SJCRH30 (cell line): ENCODE measurements at regions not wholly inside any gene's neighbourhood (a gene's known extent, or its start where the extent isn't known, plus 50 kb on each side); places are given as distances from the start of the nearest gene placed in this dataset.

ENCODE experiments used
- DNase-seq, 2 experiments: peaks; one replicate each; pipeline ENCODE4 v3.0.0-alpha.2; 2015 to 2020
- H3K27ac ChIP-seq: fragments of 250-450 bp; sonication (Bioruptor Pico); 2 replicates; pipeline ENCODE4 v1.5.1; 2020; ENCODE audit warnings: mild to moderate bottlenecking, moderate library complexity
- H3K27me3 ChIP-seq: fragments of 250-450 bp; sonication (Bioruptor Pico); 2 replicates; pipeline ENCODE4 v1.5.1; 2020; ENCODE audit warnings: mild to moderate bottlenecking, moderate library complexity
- H3K36me3 ChIP-seq: fragments of 250-450 bp; sonication (Bioruptor Pico); 2 replicates; pipeline ENCODE4 v1.5.1; 2020; ENCODE audit warnings: mild to moderate bottlenecking, moderate library complexity
- H3K4me1 ChIP-seq: fragments of 250-450 bp; sonication (Bioruptor Pico); 2 replicates; pipeline ENCODE4 v1.5.1; 2020; ENCODE audit warnings: mild to moderate bottlenecking, moderate library complexity
- H3K4me3 ChIP-seq: fragments of 250-450 bp; sonication (Bioruptor Pico); 2 replicates; pipeline ENCODE4 v1.5.1; 2020; ENCODE audit warnings: mild to moderate bottlenecking, moderate library complexity
- H3K9me3 ChIP-seq: fragments of 250-450 bp; sonication (Bioruptor Pico); replicated peaks from 2 replicates; pipeline ENCODE4 v1.5.1; 2020; ENCODE audit warnings: mild to moderate bottlenecking, moderate library complexity

DNA sequence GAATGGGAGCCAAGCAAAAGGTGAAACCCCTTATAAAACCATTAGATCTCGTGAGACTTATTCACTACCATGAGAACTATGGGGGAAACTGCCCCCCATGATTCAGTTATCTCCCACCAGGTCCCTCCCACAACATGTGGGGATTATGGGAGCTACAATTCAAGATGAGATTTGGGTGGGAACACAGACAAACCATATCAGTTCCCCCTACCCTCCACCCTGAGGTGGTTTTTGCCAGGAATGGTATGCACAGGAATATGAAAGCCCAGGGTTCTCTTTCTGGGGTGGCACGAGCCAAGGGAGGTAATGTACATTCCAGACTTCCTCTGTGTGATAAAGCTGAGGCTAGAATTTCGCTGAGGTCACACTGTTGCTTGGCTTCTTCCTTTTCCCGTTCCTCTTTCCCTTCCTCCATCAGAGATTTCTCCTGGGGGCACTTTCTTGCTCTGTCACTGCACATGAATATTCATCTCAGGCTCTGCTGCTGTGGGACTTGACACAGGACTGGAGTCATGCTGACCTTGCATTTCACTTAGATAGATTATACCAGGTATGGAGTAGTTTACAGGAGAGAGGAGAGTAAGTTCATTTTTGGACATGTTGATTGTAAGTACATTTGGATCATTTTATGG, 347.0 kb upstream of the MTPN start:
- no peak overlapping the region for H3K27ac ChIP-seq
- H3K4me1 ChIP-seq, result no peaks in the 10 kb centered on the region
- no peaks in the 10 kb centered on the region for H3K27me3 ChIP-seq
- no peaks in the 10 kb centered on the region for H3K36me3 ChIP-seq
- DNase-seq, result no peak
- no peaks in the 10 kb centered on the region for H3K9me3 ChIP-seq
- H3K4me3 ChIP-seq, result no peak overlapping the region

DNA sequence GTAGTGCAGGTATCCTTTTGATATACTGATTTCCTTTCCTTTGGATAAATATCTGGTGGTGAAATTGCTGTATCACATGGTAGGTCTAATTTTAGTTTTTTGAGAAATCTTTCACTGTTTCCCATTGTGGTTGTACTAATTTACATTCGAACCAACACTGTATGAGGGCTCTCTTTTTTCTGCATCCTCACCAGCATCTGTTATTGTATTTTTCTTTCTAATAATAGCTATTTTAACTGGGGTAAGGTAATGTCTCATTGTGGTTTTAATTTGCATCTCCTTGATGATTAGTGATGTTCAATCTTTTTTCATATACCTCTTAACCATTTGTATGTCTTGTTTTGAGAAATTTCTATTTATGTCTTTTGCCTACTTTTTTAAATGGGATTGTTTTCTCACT, 335.4 kb upstream of the MTPN start:
- no peak overlapping the region for H3K4me3 ChIP-seq
- DNase-seq, result no peak

DNA sequence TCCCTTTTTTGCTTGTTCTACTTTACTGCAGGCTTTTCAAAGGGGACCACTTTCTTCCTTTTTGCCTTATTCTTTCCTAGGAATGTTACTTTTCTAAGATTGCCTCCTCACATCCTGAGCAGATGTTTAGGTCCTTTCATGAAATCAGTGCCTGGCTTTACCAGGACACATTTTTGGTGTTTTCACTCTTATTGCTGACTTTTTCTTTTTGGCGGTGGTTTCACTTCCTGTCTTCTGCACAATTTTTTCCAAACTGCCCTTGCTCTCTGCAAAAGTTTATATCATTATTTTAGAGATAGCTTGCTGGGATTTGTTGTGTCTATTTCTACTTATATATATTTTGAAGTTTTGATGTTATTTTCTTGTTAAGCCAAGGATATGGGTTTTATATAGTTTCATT, 332.2 kb upstream of the MTPN start:
- no peak for DNase-seq
- H3K36me3 ChIP-seq, result no peaks in the 10 kb centered on the region
- H3K27ac ChIP-seq, result no peak overlapping the region
- no peaks in the 10 kb centered on the region for H3K27me3 ChIP-seq
- H3K4me3 ChIP-seq, result no peak overlapping the region
- H3K9me3 ChIP-seq, result no peaks in the 10 kb centered on the region
- H3K4me1 ChIP-seq, result no peaks in the 10 kb centered on the region

More for the DNA sequence above, 335.4 kb upstream of the MTPN start:
- no peak overlapping the region for H3K27ac ChIP-seq
- no peaks in the 10 kb centered on the region for H3K9me3 ChIP-seq
- H3K27me3 ChIP-seq, result no peaks in the 10 kb centered on the region
- no peaks in the 10 kb centered on the region for H3K4me1 ChIP-seq
- H3K36me3 ChIP-seq, result no peaks in the 10 kb centered on the region

DNA sequence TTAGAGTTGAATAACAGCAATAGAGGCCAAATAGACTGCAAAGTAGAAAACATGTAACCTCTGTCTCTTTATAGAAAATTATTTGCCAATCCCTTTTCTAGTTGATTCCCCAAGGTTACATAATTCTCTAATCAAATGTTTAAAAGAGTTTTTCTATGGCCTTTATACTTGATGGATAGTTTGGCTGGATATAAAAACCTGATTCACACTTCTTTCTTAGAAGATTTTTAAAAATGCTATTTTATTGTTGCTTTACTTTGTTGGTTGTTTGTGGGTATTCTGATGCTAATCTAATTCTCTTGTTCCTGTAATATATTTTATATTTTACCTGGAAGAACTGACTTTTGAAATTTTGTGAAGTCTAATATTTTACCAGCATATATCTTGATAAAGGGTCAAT, 331.1 kb upstream of the MTPN start:
- H3K4me3 ChIP-seq, result no peak overlapping the region

DNA sequence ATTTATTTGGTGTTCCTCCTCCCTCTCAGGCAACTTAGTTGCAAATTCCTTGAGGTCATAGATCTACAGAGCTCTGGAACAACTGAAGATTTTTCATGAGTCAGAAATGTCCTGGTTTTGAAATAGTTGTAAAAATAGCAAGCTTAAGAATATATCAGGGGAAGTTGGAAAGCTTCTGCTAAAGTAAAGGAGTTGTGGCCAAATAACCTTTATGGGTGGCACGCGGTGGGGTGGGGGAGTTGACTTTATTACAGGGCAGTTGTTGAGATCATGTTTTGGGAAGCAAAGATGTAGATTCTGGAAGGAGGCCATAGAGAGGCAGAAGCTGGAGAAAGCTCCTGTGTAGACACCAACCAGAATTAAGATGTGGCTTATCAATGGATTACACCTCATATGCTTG, 326.0 kb upstream of the MTPN start:
- DNase-seq, result no peak
- H3K9me3 ChIP-seq, result no peaks in the 10 kb centered on the region
- H3K27me3 ChIP-seq, result no peaks in the 10 kb centered on the region
- H3K4me1 ChIP-seq, result no peaks in the 10 kb centered on the region
- H3K36me3 ChIP-seq, result no peaks in the 10 kb centered on the region
- no peak overlapping the region for H3K4me3 ChIP-seq
- H3K27ac ChIP-seq, result no peak overlapping the region

More for the DNA sequence above, 331.1 kb upstream of the MTPN start:
- H3K9me3 ChIP-seq, result no peaks in the 10 kb centered on the region
- no peak overlapping the region for H3K27ac ChIP-seq
- no peaks in the 10 kb centered on the region for H3K27me3 ChIP-seq
- H3K4me1 ChIP-seq, result no peaks in the 10 kb centered on the region
- DNase-seq, result no peak
- H3K36me3 ChIP-seq, result no peaks in the 10 kb centered on the region

DNA sequence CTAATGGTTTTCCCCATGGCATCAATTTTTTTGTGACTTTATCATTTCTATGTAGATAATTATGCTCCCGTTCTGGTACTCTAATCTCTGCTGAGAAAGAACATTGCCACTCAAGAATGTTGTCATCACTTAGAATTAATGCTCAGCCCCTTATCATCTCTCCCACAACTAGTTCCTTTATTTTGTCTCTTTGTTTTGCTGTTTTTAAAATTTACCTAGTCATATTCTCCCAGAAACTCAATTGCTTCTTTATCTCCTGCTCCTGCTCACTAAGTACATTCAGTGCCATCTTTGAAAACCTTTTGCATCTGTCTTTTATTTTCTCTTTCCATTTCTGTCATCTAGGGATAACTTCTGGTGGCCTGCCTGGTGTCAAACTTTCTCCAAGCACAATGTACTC, 324.9 kb upstream of the MTPN start:
- DNase-seq, result no peak
- Histone ChIP-seq H3K27ac (no peak overlapping the region), H3K36me3 (no peaks in the 10 kb centered on the region), H3K9me3 (no peaks in the 10 kb centered on the region), H3K4me1 (no peaks in the 10 kb centered on the region), H3K4me3 (no peak overlapping the region), H3K27me3 (no peaks in the 10 kb centered on the region)

DNA sequence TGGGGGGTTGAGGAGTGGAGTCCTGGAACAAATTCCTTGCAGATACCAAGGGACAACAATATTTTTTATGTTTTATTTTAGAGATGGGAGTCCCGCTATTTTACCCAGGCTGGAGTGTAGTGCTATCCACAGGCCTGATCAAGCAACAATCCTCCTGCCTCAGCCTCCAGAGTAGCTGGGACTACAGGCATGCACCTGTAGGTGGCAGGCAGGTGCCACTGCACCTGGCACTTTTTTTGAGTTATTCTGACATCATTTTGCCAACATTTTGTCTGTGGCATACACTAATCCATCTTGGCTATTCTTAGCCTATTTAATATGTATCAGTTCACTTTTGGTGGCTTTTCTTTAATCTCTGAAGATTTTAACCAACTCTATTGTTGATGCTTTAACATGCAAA, 317.8 kb upstream of the MTPN start:
- Histone ChIP-seq H3K27me3 (no peaks in the 10 kb centered on the region), H3K4me1 (no peaks in the 10 kb centered on the region), H3K9me3 (no peaks in the 10 kb centered on the region), H3K27ac (no peak overlapping the region), H3K4me3 (no peak overlapping the region), H3K36me3 (no peaks in the 10 kb centered on the region)
- no peak for DNase-seq

DNA sequence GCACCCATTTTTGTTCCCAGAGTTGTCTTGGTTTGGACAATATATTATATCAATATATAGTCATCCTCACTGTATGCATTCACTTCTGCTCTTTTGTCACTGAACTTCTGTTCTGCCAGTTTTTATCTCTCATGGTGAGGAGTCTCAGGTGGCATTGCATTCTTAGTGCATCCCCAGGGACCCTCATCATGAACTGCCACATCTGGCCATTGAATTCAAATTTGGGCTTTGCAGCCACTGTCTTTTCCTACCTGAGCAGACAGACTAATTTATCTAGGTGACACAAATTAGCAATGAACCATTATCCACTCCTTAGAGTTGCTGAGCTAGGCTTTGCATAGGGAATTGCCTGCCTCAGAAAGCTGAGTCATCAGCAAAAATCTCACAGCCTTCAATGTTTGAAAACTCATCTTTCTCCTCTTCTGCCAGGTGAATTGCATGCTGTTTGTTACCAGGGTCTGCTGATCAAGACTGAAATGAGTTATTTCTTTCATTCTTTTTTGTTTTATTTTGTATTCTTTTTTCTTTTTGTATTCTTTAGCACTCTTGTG, 316.8 kb upstream of the MTPN start:
- no peaks in the 10 kb centered on the region for H3K4me1 ChIP-seq
- no peaks in the 10 kb centered on the region for H3K36me3 ChIP-seq
- no peak for DNase-seq
- no peaks in the 10 kb centered on the region for H3K9me3 ChIP-seq
- no peak overlapping the region for H3K4me3 ChIP-seq
- H3K27ac ChIP-seq, result no peak overlapping the region
- H3K27me3 ChIP-seq, result no peaks in the 10 kb centered on the region

DNA sequence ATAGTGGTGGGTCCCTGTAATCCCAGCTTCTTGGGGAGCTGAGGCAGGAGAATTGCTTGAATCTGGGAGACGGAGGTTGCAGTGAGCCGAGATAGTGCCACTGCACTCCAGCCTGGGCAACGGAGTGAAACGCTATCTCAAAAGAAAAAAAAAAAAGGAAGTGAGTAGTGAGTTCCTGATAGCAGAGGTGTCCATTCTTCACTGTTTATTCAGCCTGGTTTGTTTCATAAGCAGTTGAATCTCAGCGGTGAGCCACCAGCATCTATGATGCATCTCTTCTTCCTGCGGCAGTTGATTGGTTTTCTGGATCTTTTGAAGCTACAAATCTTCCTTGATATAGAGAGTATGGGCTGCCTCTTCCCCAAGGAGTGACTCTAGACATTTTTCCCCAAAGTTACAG, 316.1 kb upstream of the MTPN start:
- no peak for DNase-seq
- Histone ChIP-seq H3K27me3 (no peaks in the 10 kb centered on the region), H3K9me3 (no peaks in the 10 kb centered on the region), H3K27ac (no peak overlapping the region), H3K4me1 (no peaks in the 10 kb centered on the region), H3K4me3 (no peak overlapping the region), H3K36me3 (no peaks in the 10 kb centered on the region)

DNA sequence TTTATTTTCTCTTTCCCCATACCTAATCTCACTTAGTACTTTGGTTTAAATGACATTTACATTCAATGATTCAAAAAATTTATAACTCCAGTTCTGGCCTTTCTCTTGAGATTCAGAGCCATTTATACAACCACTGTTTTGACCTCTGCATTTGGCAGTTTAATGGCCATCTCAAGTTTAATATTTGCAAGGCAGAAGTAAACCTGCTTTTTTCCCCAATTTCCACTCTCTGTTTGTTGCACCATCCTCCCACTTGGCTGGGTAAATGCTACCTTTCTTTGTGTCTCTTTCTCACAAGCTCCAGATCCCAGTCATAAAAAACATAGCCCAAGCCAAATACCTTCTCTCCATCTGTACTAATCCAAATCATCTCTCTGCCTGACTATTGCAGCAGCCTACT, 315.2 kb upstream of the MTPN start:
- no peaks in the 10 kb centered on the region for H3K4me1 ChIP-seq
- DNase-seq, result no peak
- H3K4me3 ChIP-seq, result no peak overlapping the region
- no peaks in the 10 kb centered on the region for H3K27me3 ChIP-seq
- no peaks in the 10 kb centered on the region for H3K36me3 ChIP-seq
- H3K27ac ChIP-seq, result no peak overlapping the region
- H3K9me3 ChIP-seq, result no peaks in the 10 kb centered on the region

DNA sequence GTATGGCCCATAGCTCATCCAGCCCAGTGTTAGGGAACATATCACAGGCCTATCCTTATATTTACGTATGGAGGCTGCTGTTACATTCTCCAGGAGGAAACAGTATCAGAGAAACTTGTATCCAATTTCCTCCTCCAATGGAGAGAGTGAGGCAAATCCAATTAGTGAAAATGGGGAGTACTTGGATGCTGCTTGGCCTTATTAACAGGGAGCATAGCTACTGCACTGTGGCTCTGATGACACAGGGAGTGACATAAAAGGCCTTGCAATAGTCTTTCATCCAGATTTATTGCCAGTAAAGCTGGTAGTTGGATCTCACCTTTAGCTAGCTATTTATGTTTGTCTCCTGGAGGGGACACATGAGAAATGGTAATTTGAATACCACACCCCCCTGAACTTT, 313.2 kb upstream of the MTPN start:
- DNase-seq, result no peak
- Histone ChIP-seq H3K4me1 (no peaks in the 10 kb centered on the region), H3K27me3 (no peaks in the 10 kb centered on the region), H3K4me3 (no peak overlapping the region), H3K9me3 (no peaks in the 10 kb centered on the region), H3K36me3 (no peaks in the 10 kb centered on the region), H3K27ac (no peak overlapping the region)

DNA sequence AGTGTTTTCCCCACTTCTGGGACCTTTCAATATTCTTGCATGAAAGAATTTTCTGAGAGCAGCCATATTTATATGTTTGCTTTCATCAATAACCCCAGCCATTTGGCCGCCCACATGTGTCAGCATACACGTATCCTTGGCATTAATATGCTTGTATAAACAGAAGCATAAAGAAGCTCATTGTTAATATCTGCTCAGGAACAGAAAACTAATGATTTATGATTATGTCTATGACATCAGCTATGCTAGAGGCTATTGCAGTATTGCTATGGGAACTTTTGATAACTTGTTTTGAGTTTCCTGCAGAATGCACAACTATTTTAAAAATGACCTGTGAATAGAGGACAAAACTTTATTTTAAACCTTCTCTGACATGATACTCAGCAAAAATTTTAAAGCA, 300.9 kb upstream of the MTPN start:
- no peak overlapping the region for H3K27ac ChIP-seq
- H3K27me3 ChIP-seq, result no peaks in the 10 kb centered on the region
- H3K9me3 ChIP-seq, result no peaks in the 10 kb centered on the region
- H3K36me3 ChIP-seq, result no peaks in the 10 kb centered on the region
- DNase-seq, result no peak
- no peak overlapping the region for H3K4me3 ChIP-seq
- no peaks in the 10 kb centered on the region for H3K4me1 ChIP-seq

DNA sequence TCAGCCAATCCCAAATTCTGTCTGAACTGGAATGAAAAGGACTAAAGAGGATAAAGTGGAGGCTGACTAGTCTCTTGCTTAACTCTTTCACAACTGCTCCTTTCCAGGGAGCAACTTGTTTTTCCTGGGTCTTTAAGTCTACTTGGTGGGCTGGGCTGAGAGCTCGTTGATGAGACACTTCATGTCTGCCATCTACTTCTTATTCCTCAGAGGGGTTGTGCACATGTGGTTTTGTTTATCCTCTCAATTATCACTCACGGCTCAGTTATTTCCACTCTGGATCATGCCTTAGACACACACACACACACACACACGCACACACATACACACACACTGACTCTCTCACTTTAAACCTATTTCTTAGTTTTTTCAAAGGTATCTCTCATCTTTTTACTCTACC, 298.6 kb upstream of the MTPN start:
- DNase-seq, result no peak
- Histone ChIP-seq H3K27ac (no peak overlapping the region), H3K9me3 (no peaks in the 10 kb centered on the region), H3K4me3 (no peak overlapping the region), H3K4me1 (no peaks in the 10 kb centered on the region), H3K27me3 (no peaks in the 10 kb centered on the region), H3K36me3 (no peaks in the 10 kb centered on the region)

DNA sequence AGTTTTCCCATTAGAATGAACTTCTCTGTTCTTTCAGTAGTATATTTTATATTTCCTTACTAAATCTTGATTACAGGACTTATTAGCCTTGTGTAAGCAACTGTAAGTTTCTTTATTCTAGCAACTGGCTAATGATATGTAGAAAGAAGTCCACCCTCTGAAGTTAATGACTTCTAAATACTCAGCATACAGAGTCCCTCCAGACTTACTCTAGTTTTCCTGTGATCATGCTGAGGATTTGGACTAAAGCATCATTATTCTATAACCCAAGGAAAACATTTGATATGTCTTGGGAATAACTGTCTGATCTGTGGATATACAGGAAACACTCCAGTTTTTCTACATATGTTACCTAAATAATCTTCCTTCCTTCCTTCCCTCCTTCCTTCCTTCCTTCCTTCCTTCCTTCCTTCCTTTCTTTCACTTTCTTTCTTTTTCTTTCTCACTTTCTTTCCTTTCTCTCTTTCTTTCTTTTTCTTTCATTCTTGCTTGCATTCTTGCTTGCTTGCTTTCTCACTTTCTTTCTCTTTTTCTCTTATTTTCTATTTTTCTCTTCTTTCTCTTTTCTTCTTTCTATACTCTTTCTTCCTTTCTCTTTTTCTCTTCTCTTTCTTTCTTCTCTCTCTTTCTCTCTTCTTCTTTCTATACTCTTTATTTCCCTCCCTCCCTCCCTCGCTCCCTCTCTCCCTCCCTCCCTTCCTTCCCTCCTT, 297.6 kb upstream of the MTPN start:
- H3K27ac ChIP-seq, result no peak overlapping the region
- no peak overlapping the region for H3K4me3 ChIP-seq
- DNase-seq, result no peak
- H3K4me1 ChIP-seq, result no peaks in the 10 kb centered on the region
- no peaks in the 10 kb centered on the region for H3K27me3 ChIP-seq
- H3K9me3 ChIP-seq, result no peaks in the 10 kb centered on the region
- H3K36me3 ChIP-seq, result no peaks in the 10 kb centered on the region

DNA sequence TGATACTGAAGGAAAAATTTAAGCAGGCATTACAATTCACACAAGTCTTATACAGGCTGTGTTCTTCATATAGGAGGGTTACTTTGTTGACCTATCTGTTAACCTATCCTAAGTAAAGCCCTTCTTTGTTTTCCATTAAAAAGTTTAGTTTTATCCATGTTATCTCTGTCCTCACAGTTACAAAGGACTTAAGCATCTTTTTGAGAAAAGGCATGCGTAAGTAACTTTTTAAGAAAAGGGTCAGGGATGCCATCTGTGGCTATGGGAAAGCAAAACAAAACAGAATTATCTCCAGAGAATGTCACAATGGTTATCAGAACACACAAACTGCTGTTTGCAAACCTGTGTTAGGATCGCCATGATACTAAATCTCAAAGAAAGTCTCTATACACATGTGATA, 295.8 kb upstream of the MTPN start:
- H3K9me3 ChIP-seq, result no peaks in the 10 kb centered on the region

DNA sequence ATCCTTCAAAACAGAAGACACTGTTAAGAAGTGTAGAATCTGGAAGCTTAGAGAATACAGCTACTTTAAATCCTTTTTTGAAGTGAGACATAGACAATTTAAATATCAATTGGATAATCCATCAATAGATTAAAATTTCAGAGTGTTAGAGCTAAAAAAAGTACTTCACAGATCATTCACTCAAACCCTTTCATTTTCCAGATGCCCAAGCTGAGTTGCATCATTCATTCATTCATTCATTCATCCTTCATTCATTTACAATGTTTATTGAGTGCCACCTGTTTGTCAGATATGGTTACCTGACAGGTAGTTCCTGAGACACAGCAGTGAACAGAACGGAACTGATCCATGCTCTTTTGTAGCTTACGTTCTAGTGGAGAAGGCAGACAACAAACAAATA, 290.7 kb upstream of the MTPN start:
- Histone ChIP-seq H3K27me3 (no peaks in the 10 kb centered on the region), H3K4me3 (no peak overlapping the region)
- DNase-seq, result no peak

More for the DNA sequence above, 295.8 kb upstream of the MTPN start:
- DNase-seq, result no peak
- no peak overlapping the region for H3K4me3 ChIP-seq
- no peaks in the 10 kb centered on the region for H3K4me1 ChIP-seq
- H3K36me3 ChIP-seq, result no peaks in the 10 kb centered on the region
- no peaks in the 10 kb centered on the region for H3K27me3 ChIP-seq
- H3K27ac ChIP-seq, result no peak overlapping the region

More for the DNA sequence above, 290.7 kb upstream of the MTPN start:
- Histone ChIP-seq H3K4me1 (no peaks in the 10 kb centered on the region), H3K9me3 (0 out of 2 replicates have a peak, but pooled peaks cover 3% of the 10 kb centered on the region), H3K36me3 (no peaks in the 10 kb centered on the region), H3K27ac (no peak overlapping the region)
